ENCODE measurements at regions not wholly inside any gene's neighbourhood (a gene's known extent, or its start where the extent isn't known, plus 50 kb on each side); places are given as distances from the start of the nearest gene placed in this dataset.

- no peak for TF ChIP-seq CTCF (IDR thresholded peaks at IDR 0.05; ENCODE audit: low read length)
- TF ChIP-seq EZH2 (IDR thresholded peaks at IDR 0.05; ENCODE audit: borderline replicate concordance, low read length) = no peak
These were observed 163.0 kb upstream of the TLL1 start for GRCh38 chr4:165709973-165710526.
